ENCODE measurements at regions not wholly inside any gene's neighbourhood (a gene's known extent, or its start where the extent isn't known, plus 50 kb on each side); places are given as distances from the start of the nearest gene placed in this dataset.
A peak's percentile ranks its signal among the peaks of the same experiment; 100 is the strongest.

DNA sequence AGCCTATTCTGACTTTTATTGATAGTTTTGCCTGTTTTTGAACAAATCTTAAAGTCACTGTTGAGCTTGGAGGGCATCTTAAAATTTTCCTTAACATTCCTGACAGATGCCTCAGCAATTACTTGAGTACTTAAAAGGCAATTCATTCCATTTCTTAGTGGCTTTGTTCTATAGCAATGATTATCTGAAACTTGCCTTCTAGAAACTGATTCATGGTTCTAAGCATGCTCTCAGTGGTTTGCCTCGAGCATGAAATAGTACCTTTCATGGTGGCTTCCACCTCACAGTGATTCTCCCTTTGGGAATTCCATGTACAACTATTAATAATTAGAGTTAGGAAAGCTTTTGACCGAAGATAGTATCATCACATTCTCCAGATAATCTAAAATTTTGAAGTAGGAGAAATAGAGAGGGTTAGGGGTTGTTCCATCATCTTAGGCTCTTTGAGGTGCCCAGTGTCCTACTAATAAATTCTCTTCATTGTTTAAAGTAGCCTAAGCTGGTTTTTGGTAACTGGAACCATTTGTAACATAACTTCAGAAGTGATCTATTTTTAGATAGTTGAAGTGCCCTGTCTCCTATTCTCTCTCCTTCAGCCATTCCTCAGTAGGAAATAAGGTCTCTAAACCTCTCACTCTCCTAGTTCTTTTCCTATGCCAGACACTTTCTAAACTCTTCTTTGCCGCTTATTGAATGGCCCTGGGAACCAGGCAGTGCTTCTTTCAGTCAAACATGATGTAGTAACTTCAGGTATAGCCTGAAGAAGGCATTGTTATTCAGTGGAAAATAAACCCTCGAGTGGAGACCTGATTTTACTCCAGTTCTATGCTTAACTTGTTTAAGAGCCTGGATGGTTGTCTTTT is 156.1 kb downstream of the HAUS1 start:
- intact Hi-C loops (cut with DNase I), result no loop called here
- ATAC-seq (no peak), DNase-seq (ENCODE audit: low spot score) (no peak)

DNA sequence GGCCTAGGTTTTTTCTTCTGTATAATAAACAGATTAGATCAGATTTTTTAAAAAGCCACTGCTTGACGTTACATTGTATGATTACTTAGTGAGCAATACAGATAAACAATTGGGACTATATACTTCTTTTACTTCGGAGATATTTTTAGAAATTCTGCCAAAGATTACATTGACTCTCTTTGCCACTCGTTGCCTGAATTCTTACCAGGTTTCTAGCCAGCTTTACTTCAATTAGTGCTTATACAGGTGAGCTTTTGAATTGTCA is 156.6 kb downstream of the HAUS1 start:
- intact Hi-C loops (cut with DNase I), result no loop called here
- ATAC-seq, result no peak
- no peak for DNase-seq (ENCODE audit: low spot score)

DNA sequence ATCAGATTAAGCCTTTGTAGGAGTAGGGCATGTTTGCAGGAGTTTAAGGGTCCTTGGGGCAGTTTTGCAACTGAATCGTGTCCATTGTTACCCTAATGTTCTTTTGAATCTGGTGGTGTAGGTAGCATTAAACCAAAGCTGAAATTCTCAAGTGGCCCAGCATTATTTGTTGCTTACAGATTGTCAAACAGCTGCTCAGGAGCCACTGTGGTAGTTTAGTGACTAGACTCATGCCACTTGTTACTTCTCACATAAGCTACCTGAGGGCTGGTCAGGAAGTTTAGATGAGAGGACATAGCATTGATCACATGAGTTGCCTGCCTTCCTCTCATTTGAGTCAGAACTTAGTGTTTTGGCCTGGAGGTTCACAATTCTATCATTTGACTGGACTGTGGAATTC is 157.6 kb downstream of the HAUS1 start:
- DNase-seq (ENCODE audit: low spot score) (no peak), ATAC-seq (no peak)
- intact Hi-C loops (cut with DNase I), result no loop called here

DNA sequence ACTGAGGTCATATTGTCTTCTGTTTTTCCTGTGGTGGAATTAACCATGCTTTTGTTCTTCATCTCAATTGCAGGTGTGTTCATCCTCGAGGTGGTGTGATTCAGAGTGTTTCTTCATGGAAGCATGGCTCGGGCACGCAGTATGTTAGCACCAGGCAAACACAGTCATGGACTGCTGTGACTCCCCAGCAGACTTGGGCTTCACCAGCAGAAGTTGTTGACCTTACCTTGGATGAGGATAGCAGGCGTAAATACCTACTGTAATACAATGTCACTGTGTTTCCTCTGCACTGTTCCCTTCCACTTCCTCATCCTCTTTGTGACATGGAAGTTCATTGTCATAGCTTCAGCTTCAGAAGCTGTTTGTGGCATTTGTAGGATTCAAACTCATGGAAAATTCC is 158.7 kb downstream of the HAUS1 start:
- intact Hi-C loops (cut with DNase I), result no loop called here
- ATAC-seq (no peak), DNase-seq (ENCODE audit: low spot score) (no peak)

DNA sequence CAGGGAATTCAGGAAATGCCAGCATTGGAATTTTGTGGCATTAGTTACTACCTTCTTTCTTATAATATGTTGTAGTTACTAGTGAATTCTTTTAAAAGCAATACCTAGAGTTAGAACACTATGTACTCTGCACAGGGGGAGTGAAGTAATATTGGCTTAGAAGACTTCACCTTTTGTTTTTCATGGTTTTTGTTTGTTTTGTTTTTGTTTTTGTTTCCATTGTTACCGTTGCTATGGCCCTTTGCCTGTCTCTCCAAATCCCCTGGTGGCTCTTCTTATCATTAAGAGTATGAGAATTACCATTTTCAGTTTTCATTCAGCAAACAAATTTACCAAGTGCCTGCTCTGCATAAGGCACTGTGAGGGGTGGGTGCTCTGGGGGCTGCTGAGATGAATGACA is 160.1 kb downstream of the HAUS1 start:
- peak; percentile 82 for ATAC-seq
- DNase-seq (ENCODE audit: low spot score), result no peak
- intact Hi-C loops (cut with DNase I), result no loop called here

DNA sequence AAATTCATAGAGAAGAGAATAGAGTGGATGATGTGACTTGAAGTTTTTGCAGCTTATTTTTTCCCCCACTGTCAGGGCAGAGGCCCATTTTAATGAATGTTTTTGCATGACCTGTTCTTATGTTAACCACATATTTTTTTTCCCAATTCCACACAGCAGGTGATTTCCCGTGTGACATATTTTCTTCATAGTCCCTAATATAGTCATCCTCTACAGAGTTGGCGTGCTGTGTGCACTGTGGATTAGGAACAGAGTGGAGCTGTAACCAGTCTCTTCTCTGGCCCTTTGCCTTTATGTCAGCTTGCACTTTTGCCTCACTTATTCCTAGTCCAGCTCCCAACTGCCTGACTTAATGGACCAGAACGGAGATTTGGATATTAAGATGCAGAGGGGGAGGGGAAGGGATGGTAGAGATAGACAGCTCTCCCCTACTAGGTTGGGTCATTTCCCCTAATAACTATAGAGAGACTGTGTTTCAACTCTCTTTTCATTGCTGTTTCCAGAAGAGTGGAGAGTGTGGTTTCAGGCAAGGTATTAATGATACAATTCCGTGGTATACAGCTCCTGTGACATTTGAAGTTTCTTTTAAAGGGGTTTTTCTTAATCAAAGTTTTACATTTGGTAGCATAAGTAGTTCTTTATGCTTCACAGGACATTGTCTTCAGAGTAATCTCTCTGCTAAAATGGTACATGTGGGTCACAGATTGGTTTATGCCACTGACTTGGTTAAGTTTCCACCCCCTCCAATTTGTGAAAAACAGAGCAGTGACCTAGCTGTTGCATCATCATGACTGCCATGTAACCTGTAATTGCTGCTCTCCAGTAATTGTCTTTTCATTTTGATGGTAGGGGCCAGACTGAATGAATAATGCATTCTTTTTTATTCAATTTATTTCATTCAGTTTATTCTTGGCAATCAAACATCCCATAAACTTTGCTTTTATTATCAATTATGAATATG is 161.3 kb downstream of the HAUS1 start:
- DNase-seq (ENCODE audit: low spot score) (no peak), ATAC-seq (no peak)
- intact Hi-C loops (cut with DNase I), result no loop called here

DNA sequence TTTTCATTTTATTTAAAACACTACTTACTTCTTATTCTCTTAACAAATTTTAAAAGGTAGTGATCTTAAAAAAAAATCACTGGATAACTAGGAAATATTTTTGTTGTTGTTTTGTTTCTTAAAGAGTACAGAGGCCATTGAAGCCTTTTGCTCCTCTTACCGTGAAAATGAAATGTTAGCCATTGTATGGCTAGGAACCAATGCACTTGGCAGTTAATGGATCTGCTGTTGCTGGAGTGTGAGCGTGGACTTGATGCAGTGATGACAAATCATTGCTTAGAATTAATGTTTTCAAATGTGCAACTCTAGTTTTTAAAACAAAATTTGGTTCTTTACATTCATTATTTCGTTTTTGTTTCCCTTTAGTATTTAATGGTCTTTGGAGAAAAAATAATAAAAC is 162.3 kb downstream of the HAUS1 start:
- no peak for ATAC-seq
- DNase-seq (ENCODE audit: low spot score), result no peak
- intact Hi-C loops (cut with DNase I), result no loop called here

DNA sequence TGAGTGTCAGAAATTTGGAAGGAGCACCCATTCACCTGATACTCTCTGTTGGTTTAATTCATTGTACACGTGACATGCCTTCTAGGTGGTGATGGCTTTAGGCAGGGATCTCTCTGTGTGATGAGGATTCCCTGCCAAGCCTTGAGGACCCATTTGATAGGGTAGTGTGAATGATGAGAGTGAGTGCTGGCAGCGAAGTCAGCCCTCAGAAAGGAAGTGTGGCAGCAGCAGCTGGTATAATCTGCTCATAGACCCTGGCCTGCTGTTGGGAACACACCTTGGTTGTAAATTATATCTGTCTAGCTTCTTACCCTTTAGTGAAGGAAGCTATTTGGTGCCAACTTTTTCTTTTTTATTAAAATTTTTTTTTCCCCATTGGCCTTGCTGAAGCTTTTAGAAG is 164.5 kb downstream of the HAUS1 start:
- no peak for DNase-seq (ENCODE audit: low spot score)
- intact Hi-C loops (cut with DNase I), result no loop called here
- ATAC-seq, result no peak

DNA sequence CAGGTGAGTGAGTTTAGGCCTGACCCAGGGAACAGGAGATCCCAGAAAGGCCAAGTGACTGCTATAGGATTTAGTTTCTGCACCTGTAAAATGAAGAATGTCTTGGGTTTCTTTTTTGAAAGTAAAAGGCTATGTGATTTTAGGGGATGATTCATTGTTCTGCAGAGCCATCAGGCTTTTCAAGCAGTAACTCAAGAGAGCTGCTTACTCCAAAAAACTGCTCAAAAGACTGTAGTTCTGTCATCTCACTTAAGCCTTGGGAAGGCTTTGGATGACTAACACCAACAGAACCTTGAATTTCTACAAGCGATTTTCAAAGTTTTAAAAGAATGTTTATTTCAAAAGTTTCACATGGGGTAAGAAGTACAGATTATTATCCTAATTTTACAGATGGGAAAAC is 165.1 kb downstream of the HAUS1 start:
- ATAC-seq (no peak), DNase-seq (ENCODE audit: low spot score) (no peak)
- intact Hi-C loops (cut with DNase I), result no loop called here

DNA sequence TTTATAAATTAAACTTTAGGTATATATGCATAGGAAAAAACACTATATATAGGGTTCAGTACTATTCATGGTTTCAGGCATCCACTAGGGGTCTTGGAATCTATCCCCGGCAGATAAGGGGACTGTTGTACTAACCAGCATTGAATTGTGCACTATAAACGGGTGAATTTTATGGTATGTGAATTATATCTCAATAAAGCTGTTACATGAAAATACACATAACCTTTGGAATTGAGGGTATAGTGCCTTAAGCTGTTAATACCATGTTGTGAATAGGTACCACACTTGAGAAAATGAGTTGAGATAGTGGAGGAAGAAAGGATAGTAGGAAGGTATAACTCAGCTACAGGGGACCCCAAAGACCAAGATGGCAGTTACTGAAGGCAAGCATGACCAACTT is 167.3 kb downstream of the HAUS1 start:
- ATAC-seq, result no peak
- DNase-seq (ENCODE audit: low spot score), result no peak
- intact Hi-C loops (cut with DNase I), result no loop called here

DNA sequence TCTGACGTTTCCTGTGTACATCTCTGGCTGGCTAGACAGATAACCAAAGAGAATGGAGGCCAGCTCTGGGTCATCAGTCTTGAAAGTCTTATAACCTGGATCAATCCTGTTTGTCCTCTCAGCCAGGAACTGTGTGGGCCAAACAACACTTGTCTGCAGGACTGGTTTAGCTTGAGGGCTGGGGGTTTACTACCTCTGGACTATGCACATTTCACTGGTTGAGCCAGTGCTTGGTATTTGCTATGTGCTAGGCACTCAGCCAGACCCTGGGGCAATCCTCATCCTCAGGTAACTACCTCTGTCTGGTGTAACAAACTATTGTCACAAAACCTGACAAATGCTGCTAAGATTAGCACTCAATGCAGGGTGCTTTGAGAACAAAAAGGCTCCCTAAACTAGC is 169.7 kb downstream of the HAUS1 start:
- intact Hi-C loops (cut with DNase I), result no loop called here
- DNase-seq (ENCODE audit: low spot score), result no peak
- ATAC-seq, result no peak

DNA sequence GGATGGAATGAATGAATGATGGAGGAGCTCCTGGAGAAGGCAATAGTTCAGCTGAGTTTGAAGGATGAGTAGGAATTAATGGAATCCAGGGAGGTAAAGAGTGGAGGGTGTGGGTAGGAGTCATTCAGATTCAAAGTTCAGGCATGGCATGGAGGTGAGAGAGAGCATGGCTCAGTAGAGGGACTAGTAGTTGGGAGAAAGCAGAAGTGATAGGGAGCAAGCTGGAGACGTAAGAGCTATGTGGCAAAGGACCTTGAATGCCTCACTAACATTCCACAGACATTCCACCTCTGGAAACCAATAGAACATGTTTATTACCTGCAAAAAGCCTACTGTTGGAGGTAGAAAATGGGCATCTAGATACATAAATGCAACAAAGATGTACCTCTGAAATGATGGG is 170.1 kb downstream of the HAUS1 start:
- no peak for DNase-seq (ENCODE audit: low spot score)
- ATAC-seq, result no peak
- intact Hi-C loops (cut with DNase I), result no loop called here

DNA sequence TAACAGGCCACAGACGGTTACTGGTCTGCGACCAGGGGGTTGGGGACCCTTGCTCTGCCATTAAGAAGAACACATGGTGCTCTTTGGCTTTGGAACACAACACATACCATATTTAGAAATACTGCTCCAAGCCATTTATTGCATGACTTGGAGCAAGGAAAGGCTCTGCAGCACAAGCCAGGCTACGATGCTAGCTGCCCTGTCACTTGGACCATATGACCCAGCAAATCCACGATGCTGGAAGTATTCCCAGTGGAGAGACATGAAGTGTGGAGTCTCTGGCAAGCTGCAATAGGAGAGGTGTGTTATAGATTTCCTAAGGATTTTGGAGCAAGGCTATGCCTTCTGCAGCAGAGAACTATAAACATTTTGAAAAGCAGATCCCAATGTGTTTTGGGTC is 171.2 kb downstream of the HAUS1 start:
- intact Hi-C loops (cut with DNase I), result no loop called here
- DNase-seq (ENCODE audit: low spot score) (no peak), ATAC-seq (no peak)

DNA sequence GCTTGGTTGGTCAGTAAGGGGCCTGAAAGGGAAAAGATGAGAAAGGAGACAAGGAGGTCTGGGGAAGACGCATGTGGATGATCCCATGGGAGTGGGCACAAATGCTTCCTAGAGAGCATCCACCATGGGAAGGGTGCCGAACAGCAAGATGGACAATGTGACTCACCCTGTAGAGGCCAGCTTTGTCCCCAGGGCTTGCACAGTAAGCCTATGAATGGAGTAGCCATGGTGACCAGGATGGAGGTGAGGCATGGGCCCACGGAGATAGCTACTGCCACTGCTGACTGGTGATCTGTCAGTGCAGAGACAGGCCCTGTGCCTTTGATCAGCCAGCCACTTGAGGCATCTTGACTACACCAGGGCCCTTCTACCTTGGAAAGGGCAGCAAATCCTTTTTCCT is 172.6 kb downstream of the HAUS1 start:
- no peak for DNase-seq (ENCODE audit: low spot score)
- ATAC-seq, result no peak
- intact Hi-C loops (cut with DNase I), result no loop called here

DNA sequence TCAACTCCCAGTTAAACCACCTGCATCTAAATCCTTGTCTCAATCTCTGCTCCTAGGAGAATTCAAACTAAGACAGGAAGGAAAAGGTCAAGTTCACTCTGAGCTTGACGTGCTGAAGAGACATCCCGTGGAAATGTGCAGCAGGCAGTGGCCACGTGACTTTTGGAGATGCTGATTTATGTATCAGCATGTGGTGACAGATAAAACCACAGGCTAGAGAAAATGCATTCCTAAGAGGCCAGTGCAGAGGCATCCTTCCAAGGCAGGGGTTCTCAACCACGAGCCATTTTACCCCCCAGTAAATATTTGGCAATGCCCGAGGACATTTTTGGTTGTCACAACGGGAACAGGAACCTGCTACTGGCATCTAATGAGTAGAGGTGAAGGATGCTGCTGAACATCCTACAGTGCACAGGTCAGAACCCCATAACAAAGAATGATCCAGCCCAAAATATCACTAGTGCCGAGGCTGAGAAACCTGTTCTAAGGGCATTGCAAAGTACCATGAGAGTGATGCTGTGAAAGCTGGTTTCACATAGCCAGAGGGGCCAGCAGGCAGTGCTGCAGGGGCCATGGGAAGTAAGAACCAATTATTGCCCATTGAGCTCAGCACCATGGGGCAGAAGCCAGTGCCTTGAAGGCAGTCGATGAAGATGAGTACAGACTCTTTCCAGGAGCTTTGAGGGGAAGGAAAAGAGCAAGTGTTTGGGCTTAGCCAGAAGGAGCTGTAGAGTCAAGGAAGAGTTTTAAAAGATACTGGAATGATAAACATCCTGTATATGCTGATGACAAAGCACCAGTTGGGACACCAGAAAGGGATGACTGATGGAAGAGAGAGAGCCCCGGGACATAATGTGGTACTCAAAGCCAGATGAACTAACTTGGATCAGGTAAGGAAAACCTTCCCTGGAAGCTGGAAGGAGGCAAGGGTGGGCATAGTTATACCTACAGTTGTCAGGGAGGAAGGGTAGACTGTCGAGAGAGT is 174.6 kb downstream of the HAUS1 start:
- ATAC-seq (no peak), DNase-seq (ENCODE audit: low spot score) (no peak)
- intact Hi-C loops (cut with DNase I), result no loop called here

DNA sequence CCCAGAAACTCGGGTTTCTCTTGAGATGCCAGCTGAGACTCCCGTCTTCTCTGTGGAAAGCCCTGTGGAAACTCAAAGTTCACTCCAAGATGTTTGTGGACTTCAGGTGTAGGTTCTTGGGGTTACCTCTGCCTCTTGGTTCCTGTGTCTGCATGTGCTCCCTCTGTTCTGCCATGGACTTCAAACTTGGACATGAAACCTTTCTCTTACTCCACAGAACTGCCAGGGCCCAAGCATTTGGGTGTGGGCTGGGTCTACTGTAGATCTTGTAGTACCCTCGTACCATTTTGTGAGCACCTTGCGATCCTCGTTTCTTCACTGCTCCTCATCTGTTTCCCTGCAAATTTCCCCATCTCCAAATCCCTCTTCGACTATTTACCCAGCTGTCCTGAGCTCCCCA is 175.5 kb downstream of the HAUS1 start:
- ATAC-seq, result no peak
- intact Hi-C loops (cut with DNase I), result no loop called here
- no peak for DNase-seq (ENCODE audit: low spot score)

DNA sequence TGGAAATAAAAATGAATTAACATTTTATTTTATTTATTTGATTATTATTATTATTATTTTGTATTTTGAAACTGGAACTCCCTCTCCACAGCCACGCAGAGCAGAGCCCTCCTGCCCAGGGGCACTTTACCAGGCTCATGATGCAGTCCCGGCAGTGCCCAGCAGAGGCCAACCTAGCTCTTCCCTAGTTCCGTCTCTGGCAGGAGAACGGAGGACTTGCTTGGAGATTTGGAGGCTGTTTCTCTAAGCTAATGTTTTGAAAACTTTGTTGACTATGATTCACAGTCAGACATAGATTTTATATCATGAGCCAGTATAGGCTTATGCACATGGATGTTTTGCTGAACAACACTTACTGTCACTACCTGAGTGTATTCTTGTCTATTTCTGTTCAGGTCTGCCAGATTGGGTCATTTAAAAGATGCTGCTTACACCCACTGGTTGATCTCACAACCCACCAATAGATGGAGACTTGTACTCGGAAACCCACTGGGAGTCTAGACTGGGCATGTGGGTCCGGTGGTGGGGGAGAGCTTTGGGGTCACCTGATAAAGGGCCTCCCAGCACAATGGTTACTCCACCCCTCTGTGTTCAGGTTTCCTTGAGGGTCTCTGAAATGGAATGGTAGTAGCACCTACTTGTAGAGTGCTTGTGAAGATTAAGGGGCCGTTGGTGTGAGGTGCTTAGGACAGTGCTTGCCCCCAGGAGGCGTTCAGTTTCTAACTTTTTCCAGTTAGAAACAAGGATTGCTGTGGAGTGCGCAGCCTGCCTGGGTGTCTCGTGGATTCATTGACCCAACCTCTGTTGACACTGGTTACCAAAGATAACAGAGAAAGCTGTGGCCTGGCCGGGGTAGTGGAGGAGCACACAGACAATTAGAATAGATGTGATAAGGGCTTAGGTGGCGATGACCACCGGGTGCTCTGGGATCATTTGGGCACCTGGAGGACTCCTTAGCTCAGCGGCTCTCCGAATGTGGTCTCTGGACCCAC is 177.3 kb downstream of the HAUS1 start:
- peak; percentile 78 for ATAC-seq
- intact Hi-C loops (cut with DNase I), result no loop called here

DNA sequence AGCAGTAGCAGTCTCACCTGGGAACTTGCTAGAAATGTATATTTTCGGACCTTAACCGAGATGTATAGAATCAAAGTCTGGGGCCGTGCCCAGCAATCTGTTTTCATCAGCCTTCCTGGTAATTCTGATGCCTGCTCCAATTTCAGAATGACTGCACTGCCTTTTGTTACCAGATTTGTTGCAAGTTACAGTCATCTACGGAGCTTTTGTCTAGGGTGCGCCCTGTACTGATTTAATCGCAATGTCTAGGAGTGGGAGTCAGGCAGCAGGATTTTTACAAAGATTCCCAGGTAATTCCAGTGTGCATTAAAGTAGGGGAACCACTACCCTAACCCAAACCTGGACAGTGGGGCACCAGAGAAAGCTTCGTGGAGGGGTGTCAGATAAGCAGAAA is 178.0 kb downstream of the HAUS1 start:
- no peak for ATAC-seq
- intact Hi-C loops (cut with DNase I), result no loop called here
- DNase-seq (ENCODE audit: low spot score), result no peak

More for the DNA sequence above, 177.3 kb downstream of the HAUS1 start:
- peak; percentile 67 for DNase-seq (ENCODE audit: low spot score)
